Uterus (tissue), 3 donors: ENCODE measurements at regions not wholly inside any gene's neighbourhood (a gene's known extent, or its start where the extent isn't known, plus 50 kb on each side); places are given as distances from the start of the nearest gene placed in this dataset.

Source experiments
- DNase-seq, 2 donors: peaks; one replicate each; pipeline ENCODE4 v3.0.0-alpha.2; 2019 to 2020
- H3K27ac ChIP-seq, 2 donors: fragments of 200-600 bp; sonication (generic); 1 replicate in 1 of 2; 2 replicates in 1 of 2; pipeline ENCODE4 v1.5.1; 2016 to 2018
- H3K27me3 ChIP-seq, 2 donors: fragments of 200-600 bp; sonication (generic); one replicate each; pipeline ENCODE4 v1.5.1; 2018 to 2019; ENCODE audit warnings: control low read depth in 1 of 2
- H3K36me3 ChIP-seq, 2 donors: fragments of 200-600 bp; sonication (generic); one replicate each; pipeline ENCODE4 v1.5.1; 2019; ENCODE audit warnings: control low read depth in 1 of 2
- H3K4me1 ChIP-seq, 2 donors: fragments of 200-600 bp; sonication (generic); one replicate each; pipeline ENCODE4 v1.5.1; 2018 to 2019; ENCODE audit warnings: control low read depth in 1 of 2
- H3K4me3 ChIP-seq, 2 donors: fragments of 200-600 bp; sonication (generic); 1 replicate in 1 of 2; 2 replicates in 1 of 2; pipeline ENCODE4 v1.5.1; 2018 to 2019; ENCODE audit warnings: mild to moderate bottlenecking in 1 of 2
- H3K9me3 ChIP-seq, 2 donors: fragments of 200-600 bp; sonication (generic); one replicate each; pipeline ENCODE4 v1.5.1; 2019; ENCODE audit warnings: control low read depth in 1 of 2
- POLR2A ChIP-seq, 2 donors: fragments of 450-650 bp; IDR thresholded peaks; one replicate each; pipeline ENCODE4 v1.6.1; 2016; ENCODE audit warnings: antibody characterized with exemption in 2 of 2, mild to moderate bottlenecking in 1 of 2, moderate library complexity in 1 of 2
- intact Hi-C: fragments of 100-400 bp; cut with DNase I; formaldehyde crosslinking; loops from one replicate; pipeline ENCODE4 v1.15.1; 2023; ENCODE audit warnings: low total_unique reads
- TF ChIP-seq, protein P1 (sequence below), 4 experiments: fragments of 200-600 bp in 2 of 4; fragments of 450-650 bp in 2 of 4; sonication (generic) in 2 of 4; IDR thresholded peaks; one replicate each; pipeline ENCODE4 v1.5.1; 2016 to 2019; ENCODE audit warnings: antibody characterized with exemption in 4 of 4, mild to moderate bottlenecking in 2 of 4, moderate library complexity in 1 of 4
- donor health status: DM: yes; HTN: yes; CAD: no.

DNA sequence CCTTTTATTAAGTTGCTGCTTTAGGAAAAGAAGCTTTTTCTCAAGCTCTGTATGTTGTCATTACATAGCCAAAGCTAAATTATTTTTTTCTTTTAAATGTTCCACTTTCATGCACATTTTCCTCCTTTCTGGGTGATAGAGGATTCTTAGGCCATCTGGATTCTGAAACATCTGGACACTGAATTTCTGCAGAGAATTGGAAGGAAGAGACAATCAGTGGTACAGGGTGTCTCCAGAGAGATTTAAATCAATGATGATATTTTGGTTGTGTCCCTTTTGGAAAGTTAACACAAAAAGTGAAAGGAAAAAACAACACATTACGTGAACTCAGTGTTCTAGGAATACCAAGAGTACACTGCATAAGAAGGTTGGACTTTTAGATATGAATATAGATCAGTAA, 211.4 kb upstream of the PKN2 start:
- no peaks in the 10 kb centered on the region for H3K9me3 ChIP-seq
- intact Hi-C loops = no loop called here

DNA sequence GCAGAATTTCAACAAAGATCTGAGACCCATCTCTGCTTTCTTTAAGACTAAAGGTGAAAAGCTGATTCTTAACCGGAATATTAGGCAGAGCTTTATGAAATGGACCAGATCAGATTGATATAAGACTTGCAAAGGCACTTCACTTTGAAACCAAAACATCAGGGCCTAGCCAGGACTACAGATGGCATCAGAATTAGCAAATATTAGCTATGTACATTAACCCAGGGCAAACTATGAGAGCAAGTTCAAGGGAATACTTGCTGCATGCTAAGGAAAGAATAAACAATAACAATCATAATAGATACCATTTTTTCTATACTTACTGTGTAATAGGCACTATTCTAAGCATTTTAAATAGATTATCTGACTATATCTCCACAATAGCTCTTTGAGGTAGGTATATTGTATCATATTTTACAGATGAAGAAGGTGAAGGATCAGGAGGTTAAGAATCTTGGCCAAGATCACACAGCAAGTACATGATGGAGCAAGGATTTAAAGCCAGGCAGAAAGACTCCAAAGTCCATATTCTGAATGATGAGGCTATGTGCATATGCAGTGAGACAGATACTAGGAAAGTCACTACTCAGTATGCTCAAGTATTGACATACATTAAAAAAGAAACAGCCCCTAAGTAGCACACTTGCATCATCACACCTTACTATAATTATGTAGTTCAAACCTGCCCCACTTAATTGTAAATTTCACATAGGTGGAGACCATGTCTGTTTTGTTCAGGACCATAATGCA, 209.3 kb upstream of the PKN2 start:
- Histone ChIP-seq H3K27me3 (no peaks in the 10 kb centered on the region), H3K36me3 (no peaks in the 10 kb centered on the region), H3K4me3 (no peak overlapping the region), H3K4me1 (no peaks in the 10 kb centered on the region), H3K9me3 (no peaks in the 10 kb centered on the region), H3K27ac (no peak overlapping the region)
- intact Hi-C loops = no loop called here
- no peak for TF ChIP-seq POLR2A (IDR thresholded peaks at IDR 0.05)
- TF ChIP-seq, protein P1, sequence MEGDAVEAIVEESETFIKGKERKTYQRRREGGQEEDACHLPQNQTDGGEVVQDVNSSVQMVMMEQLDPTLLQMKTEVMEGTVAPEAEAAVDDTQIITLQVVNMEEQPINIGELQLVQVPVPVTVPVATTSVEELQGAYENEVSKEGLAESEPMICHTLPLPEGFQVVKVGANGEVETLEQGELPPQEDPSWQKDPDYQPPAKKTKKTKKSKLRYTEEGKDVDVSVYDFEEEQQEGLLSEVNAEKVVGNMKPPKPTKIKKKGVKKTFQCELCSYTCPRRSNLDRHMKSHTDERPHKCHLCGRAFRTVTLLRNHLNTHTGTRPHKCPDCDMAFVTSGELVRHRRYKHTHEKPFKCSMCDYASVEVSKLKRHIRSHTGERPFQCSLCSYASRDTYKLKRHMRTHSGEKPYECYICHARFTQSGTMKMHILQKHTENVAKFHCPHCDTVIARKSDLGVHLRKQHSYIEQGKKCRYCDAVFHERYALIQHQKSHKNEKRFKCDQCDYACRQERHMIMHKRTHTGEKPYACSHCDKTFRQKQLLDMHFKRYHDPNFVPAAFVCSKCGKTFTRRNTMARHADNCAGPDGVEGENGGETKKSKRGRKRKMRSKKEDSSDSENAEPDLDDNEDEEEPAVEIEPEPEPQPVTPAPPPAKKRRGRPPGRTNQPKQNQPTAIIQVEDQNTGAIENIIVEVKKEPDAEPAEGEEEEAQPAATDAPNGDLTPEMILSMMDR (IDR thresholded peaks at IDR 0.05) = no peak
- no peak for DNase-seq

More for the DNA sequence above, 211.4 kb upstream of the PKN2 start:
- no peaks in the 10 kb centered on the region for H3K36me3 ChIP-seq
- no peaks in the 10 kb centered on the region for H3K27me3 ChIP-seq
- no peak overlapping the region for H3K27ac ChIP-seq
- no peaks in the 10 kb centered on the region for H3K4me1 ChIP-seq
- TF ChIP-seq POLR2A (IDR thresholded peaks at IDR 0.05) = no peak
- TF ChIP-seq, protein P1 (IDR thresholded peaks at IDR 0.05) = no peak
- H3K4me3 ChIP-seq = no peak overlapping the region
- no peak for DNase-seq

DNA sequence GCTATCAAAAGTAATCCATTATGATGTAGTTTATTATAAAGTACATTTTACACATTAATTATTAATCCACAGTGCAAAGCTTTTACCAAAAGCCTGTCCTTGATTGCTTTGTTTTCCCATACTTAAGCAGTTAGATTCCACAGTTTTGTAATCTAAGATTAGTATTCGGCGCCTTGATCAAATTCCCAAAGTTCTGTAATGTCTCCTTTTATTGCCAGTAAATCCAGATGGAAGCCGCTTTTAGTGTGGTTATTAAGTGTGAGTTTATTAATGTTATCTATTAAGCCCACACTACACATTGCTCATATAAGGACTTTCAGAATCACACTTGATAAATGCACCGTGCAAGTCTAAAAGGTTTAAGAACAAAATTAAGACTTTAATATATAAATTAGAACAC, 199.2 kb upstream of the PKN2 start:
- Histone ChIP-seq H3K27me3 (no peaks in the 10 kb centered on the region), H3K36me3 (no peaks in the 10 kb centered on the region), H3K4me1 (no peaks in the 10 kb centered on the region), H3K27ac (no peak overlapping the region), H3K4me3 (no peak overlapping the region), H3K9me3 (no peaks in the 10 kb centered on the region)
- TF ChIP-seq, protein P1 (IDR thresholded peaks at IDR 0.05) = no peak
- no peak for TF ChIP-seq POLR2A (IDR thresholded peaks at IDR 0.05)
- DNase-seq = no peak
- intact Hi-C loops = no loop called here

DNA sequence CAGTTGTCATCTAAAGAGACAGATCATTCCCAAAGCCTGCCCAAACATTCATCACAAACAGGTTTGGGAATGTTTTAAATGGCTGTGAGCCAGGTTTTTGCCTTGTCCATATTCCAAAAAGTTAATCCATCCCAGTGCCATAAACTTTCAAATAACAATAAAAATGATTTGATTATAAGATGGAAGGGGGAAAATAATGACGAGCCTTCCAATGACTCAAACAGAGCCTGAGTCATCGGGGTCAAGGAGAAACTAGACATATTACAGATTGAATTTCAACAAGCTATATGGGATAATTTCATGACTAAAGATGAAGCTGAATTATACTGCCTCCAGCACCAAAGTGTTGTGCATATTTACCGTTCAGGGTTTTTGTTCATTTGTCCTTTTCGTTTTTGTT, 195.8 kb upstream of the PKN2 start:
- no peaks in the 10 kb centered on the region for H3K4me1 ChIP-seq
- no peak for DNase-seq
- intact Hi-C loops = no loop called here
- no peaks in the 10 kb centered on the region for H3K36me3 ChIP-seq
- no peaks in the 10 kb centered on the region for H3K27me3 ChIP-seq
- no peak overlapping the region for H3K27ac ChIP-seq
- H3K4me3 ChIP-seq = no peak overlapping the region
- H3K9me3 ChIP-seq = no peaks in the 10 kb centered on the region
- TF ChIP-seq POLR2A (IDR thresholded peaks at IDR 0.05) = no peak
- TF ChIP-seq, protein P1 (IDR thresholded peaks at IDR 0.05) = no peak

DNA sequence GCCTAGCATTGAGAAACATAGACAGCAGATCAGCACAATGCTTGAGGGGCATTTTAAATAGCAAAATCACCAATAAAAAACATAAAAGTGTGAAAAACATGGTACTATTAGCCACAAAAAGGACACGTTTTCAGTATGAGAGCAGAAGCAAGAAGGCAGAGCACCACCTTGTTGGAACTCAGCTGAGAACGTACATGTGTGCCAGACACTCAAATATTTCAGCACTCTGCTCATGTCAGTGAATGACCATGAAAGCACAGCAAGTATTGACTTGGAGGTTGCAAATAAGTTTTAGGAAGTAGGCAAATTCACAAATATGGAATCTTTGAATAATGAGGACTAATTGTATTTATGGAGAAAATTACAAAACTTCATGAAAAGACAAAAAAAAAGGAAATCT, 193.4 kb upstream of the PKN2 start:
- TF ChIP-seq POLR2A (IDR thresholded peaks at IDR 0.05) = no peak
- TF ChIP-seq, protein P1 (IDR thresholded peaks at IDR 0.05) = no peak
- Histone ChIP-seq H3K9me3 (no peaks in the 10 kb centered on the region), H3K27ac (no peak overlapping the region), H3K4me3 (no peak overlapping the region), H3K4me1 (no peaks in the 10 kb centered on the region), H3K36me3 (no peaks in the 10 kb centered on the region), H3K27me3 (no peaks in the 10 kb centered on the region)
- intact Hi-C loops = no loop called here
- DNase-seq = no peak
